Mesendoderm (in vitro differentiated cells): ENCODE measurements at regions not wholly inside any gene's neighbourhood (a gene's known extent, or its start where the extent isn't known, plus 50 kb on each side); places are given as distances from the start of the nearest gene placed in this dataset.
A peak's percentile ranks its signal among the peaks of the same experiment; 100 is the strongest.

Source experiments
- DNase-seq: peaks from one replicate; pipeline ENCODE4 v3.0.0; 2013
- H2AK5ac ChIP-seq: 2 replicates; pipeline ENCODE4 v1.6.1; 2013; ENCODE audit warnings: low read length, inconsistent platforms
- H2BK120ac ChIP-seq: 2 replicates; pipeline ENCODE4 v1.6.1; 2013; ENCODE audit warnings: low read depth, mild to moderate bottlenecking, low read length, moderate library complexity, mixed read lengths
- H2BK15ac ChIP-seq: replicated peaks from 2 replicates; pipeline ENCODE4 v1.6.1; 2013; ENCODE audit warnings: low read depth, mild to moderate bottlenecking, moderate library complexity
- H2BK5ac ChIP-seq: 2 replicates; pipeline ENCODE4 v1.6.1; 2013; ENCODE audit warnings: low read length, inconsistent platforms
- H3K18ac ChIP-seq: 2 replicates; pipeline ENCODE4 v1.6.1; 2013; ENCODE audit warnings: mild to moderate bottlenecking, low read length, mixed read lengths
- H3K23ac ChIP-seq: one replicate; pipeline ENCODE4 v1.6.1; 2013; ENCODE audit warnings: low read length
- H3K27ac ChIP-seq: 2 replicates; pipeline ENCODE4 v1.5.1; 2013; ENCODE audit warnings: low read depth, mild to moderate bottlenecking, inconsistent platforms, low read length, moderate library complexity
- H3K27me3 ChIP-seq: 2 replicates; pipeline ENCODE4 v1.6.1; 2013; ENCODE audit warnings: low read length, control low read depth, mild to moderate bottlenecking, inconsistent platforms; ENCODE audit not compliant: insufficient read depth, poor library complexity
- H3K36me3 ChIP-seq: 2 replicates; pipeline ENCODE4 v1.6.1; 2013; ENCODE audit warnings: low read length, inconsistent platforms; ENCODE audit not compliant: control insufficient read depth, insufficient read depth
- H3K4ac ChIP-seq: one replicate; pipeline ENCODE4 v1.6.1; 2013; ENCODE audit warnings: low read depth, mild to moderate bottlenecking, low read length, moderate library complexity
- H3K4me1 ChIP-seq: 2 replicates; pipeline ENCODE4 v1.6.1; 2013; ENCODE audit warnings: low read depth, low read length, inconsistent platforms; ENCODE audit not compliant: control insufficient read depth
- H3K4me2 ChIP-seq: 2 replicates; pipeline ENCODE4 v1.6.1; 2013; ENCODE audit warnings: low read length
- H3K4me3 ChIP-seq: 2 replicates; pipeline ENCODE4 v1.5.1; 2013; ENCODE audit warnings: mild to moderate bottlenecking, low read length
- H3K56ac ChIP-seq: one replicate; pipeline ENCODE4 v1.6.1; 2013; ENCODE audit warnings: low read length
- H3K79me1 ChIP-seq: 2 replicates; pipeline ENCODE4 v1.6.1; 2013; ENCODE audit warnings: low read length, inconsistent platforms
- H3K79me2 ChIP-seq: 2 replicates; pipeline ENCODE4 v1.6.1; 2013; ENCODE audit warnings: mild to moderate bottlenecking, low read length; ENCODE audit not compliant: control insufficient read depth, insufficient read depth
- H3K9ac ChIP-seq: 2 replicates; pipeline ENCODE4 v1.6.1; 2013; ENCODE audit warnings: low read length, inconsistent platforms
- H4K5ac ChIP-seq: one replicate; pipeline ENCODE4 v1.6.1; 2013; ENCODE audit warnings: low read length
- H4K8ac ChIP-seq: one replicate; pipeline ENCODE4 v1.6.1; 2013; ENCODE audit warnings: low read depth, mild to moderate bottlenecking, control low read depth, low read length, moderate library complexity
- WGBS: extraction: QIAGEN DNeasy Blood & Tissue Kit; methylation state at CpG from one replicate; pipeline ENCODE4 v1.1.7; 2013; ENCODE audit warnings: low lambda C conversion rate, missing lambda C conversion rate; ENCODE audit not compliant: insufficient coverage; ENCODE audit errors: extremely low coverage; 5-methylcytosine and 5-hydroxymethylcytosine counted together

DNA sequence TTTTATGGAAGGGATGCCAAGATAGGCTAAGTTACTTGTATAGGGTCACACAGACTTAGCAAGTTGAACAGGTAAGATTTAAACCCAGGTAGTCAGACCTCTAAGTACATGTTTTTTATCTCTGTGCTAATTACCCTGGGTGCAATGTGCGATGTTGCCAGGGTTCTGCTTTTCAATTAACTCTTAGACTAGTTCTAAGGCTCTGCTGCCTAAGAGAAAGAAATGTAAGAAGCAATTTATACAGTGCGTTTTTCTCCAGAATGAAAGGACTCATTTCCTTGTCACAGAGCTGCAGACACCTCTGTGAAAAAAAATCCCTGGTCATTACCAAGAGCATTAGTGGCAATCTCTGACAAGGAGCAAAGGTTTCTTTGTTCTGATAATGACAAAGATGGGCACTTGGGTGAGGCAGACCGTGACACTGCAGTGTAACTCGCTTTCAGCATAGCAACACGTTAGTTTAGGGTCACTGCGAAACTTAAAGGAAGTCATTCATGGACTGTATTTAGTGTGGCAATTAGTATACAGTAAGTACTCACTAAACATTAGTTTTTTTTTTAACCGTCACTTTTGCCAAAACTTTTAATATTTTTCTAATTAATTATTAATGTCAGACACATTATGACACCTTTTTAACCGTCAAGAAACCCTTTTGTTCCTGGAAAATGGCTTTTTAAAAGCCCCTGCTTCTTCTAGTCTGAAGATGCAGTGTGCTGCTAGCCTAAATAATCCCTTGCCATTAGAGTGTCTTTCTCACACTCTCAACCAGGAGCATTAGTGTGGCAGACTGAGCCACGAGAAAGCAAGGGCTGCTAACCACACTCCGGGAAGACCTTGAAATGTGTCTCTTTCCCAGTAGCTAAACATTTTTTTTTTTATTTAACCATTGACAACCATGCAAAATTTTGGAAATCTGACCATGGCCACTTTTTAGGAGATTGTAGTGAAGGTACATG lies 520.0 kb upstream of the C9orf72 start:
- peak overlapping the region; percentile 28 for H3K18ac ChIP-seq
- no peak overlapping the region for H2AK5ac ChIP-seq
- H3K56ac ChIP-seq, result no peak overlapping the region
- H3K27ac ChIP-seq, result no peak overlapping the region
- H3K79me1 ChIP-seq, result no peaks in the 10 kb centered on the region
- no peak overlapping the region for H3K4ac ChIP-seq
- H3K36me3 ChIP-seq, result no peaks in the 10 kb centered on the region
- H3K23ac ChIP-seq, result no peak overlapping the region
- H2BK5ac ChIP-seq, result no peak overlapping the region
- H4K8ac ChIP-seq, result no peak overlapping the region
- no peaks in the 10 kb centered on the region for H3K79me2 ChIP-seq
- 100% methylated on average over 1 of the region's 10 CpGs for WGBS
- H3K4me2 ChIP-seq, result no peak overlapping the region
- H3K9ac ChIP-seq, result no peak overlapping the region
- no peak overlapping the region for H3K4me3 ChIP-seq
- H3K27me3 ChIP-seq, result no peaks in the 10 kb centered on the region
- H3K4me1 ChIP-seq, result no peaks in the 10 kb centered on the region
- peak; percentile 6 for DNase-seq
- no peak overlapping the region for H2BK120ac ChIP-seq
- no peak overlapping the region for H2BK15ac ChIP-seq
- no peak overlapping the region for H4K5ac ChIP-seq

DNA sequence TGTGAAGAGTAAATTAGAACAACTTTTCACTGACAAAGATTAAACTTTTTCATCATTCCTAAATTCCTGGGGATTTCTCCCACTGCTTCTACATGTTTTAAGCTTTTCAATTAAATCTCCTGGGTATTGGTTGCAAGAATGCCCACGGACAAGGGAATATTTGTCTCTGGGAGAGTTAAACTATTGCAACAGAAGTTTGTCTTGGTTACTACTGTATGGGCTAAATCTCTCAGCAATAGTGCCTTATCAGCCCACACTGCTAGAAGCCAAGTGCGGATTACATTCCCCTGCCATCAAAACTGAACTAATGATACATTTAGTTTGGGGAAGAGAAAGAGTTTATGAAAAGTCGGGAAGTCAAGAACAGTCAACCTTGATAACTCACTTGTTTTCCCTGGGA lies 528.2 kb upstream of the C9orf72 start:
- H2BK15ac ChIP-seq, result no peak overlapping the region
- H3K4me3 ChIP-seq, result no peak overlapping the region
- H3K4me2 ChIP-seq, result no peak overlapping the region
- WGBS, result no CpG with 5 or more reads among the region's 3 CpGs
- H3K79me2 ChIP-seq, result no peaks in the 10 kb centered on the region
- no peaks in the 10 kb centered on the region for H3K4me1 ChIP-seq
- no peak overlapping the region for H3K4ac ChIP-seq
- H3K56ac ChIP-seq, result no peak overlapping the region
- H2BK120ac ChIP-seq, result no peak overlapping the region
- H4K8ac ChIP-seq, result no peak overlapping the region
- no peaks in the 10 kb centered on the region for H3K79me1 ChIP-seq
- H3K23ac ChIP-seq, result no peak overlapping the region
- H2AK5ac ChIP-seq, result no peak overlapping the region
- DNase-seq, result no peak
- no peak overlapping the region for H3K9ac ChIP-seq
- H3K18ac ChIP-seq, result no peak overlapping the region
- H3K36me3 ChIP-seq, result no peaks in the 10 kb centered on the region
- no peak overlapping the region for H3K27ac ChIP-seq
- H4K5ac ChIP-seq, result no peak overlapping the region
- no peaks in the 10 kb centered on the region for H3K27me3 ChIP-seq
- no peak overlapping the region for H2BK5ac ChIP-seq

DNA sequence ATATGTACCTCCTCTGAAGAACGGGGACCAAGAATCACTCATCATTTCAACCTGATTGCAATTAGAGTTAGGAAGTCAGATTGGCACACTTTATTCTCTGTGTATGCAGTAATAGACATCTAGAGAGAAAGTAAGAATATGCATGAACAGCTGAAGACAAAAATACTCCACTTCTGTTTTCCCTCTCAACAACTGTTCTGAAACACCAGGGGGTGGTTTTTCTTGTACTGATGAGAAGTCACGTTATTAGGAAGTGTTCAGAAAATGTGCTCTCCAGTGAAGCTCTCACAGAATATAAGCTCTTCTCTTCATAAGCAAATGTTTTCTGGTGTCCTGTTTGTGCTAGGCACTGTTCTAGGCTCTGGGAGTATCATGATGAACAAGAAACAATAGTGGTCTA lies 531.7 kb upstream of the C9orf72 start:
- Histone ChIP-seq H3K27ac (no peak overlapping the region), H3K4ac (no peak overlapping the region), H4K5ac (no peak overlapping the region), H3K56ac (no peak overlapping the region), H3K36me3 (no peaks in the 10 kb centered on the region), H3K18ac (no peak overlapping the region), H4K8ac (no peak overlapping the region), H2BK15ac (no peak overlapping the region), H2BK120ac (no peak overlapping the region), H3K79me2 (no peaks in the 10 kb centered on the region), H3K4me1 (no peaks in the 10 kb centered on the region), H3K4me3 (no peak overlapping the region), H2BK5ac (no peak overlapping the region), H3K23ac (no peak overlapping the region), H2AK5ac (no peak overlapping the region), H3K4me2 (no peak overlapping the region), H3K9ac (no peak overlapping the region), H3K79me1 (no peaks in the 10 kb centered on the region), H3K27me3 (no peaks in the 10 kb centered on the region)
- DNase-seq, result no peak
- WGBS, result no CpG with 5 or more reads among the region's 2 CpGs

DNA sequence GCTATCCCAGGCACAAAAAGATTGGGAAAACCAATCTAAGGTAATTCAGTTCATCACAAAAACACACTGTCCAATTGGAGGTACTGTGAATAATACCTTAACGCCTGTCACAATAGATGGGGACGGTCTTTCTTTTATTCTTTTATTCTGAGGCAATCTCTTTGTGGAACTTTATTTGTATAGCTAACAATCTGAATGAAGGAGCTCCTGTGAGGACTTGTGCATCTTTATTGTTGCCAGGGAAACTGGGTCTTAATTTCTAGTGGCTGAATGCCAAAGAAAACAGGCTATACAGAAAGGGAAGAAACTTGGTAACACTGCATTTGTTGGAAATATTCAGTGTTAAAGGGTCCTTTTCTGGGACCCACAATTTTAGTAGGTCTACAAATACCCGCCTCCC lies 546.9 kb upstream of the C9orf72 start:
- Histone ChIP-seq H2BK120ac (no peak overlapping the region), H3K18ac (no peak overlapping the region), H4K8ac (no peak overlapping the region), H2BK15ac (no peak overlapping the region), H3K4me3 (no peak overlapping the region), H3K27me3 (no peaks in the 10 kb centered on the region), H3K79me1 (no peaks in the 10 kb centered on the region), H2BK5ac (no peak overlapping the region), H3K56ac (no peak overlapping the region), H3K4me2 (no peak overlapping the region), H3K36me3 (no peaks in the 10 kb centered on the region), H3K27ac (no peak overlapping the region), H2AK5ac (no peak overlapping the region), H3K9ac (no peak overlapping the region), H3K23ac (no peak overlapping the region), H4K5ac (no peak overlapping the region), H3K4me1 (no peaks in the 10 kb centered on the region), H3K79me2 (no peaks in the 10 kb centered on the region), H3K4ac (no peak overlapping the region)
- WGBS, result no CpG with 5 or more reads among the region's 3 CpGs
- no peak for DNase-seq

DNA sequence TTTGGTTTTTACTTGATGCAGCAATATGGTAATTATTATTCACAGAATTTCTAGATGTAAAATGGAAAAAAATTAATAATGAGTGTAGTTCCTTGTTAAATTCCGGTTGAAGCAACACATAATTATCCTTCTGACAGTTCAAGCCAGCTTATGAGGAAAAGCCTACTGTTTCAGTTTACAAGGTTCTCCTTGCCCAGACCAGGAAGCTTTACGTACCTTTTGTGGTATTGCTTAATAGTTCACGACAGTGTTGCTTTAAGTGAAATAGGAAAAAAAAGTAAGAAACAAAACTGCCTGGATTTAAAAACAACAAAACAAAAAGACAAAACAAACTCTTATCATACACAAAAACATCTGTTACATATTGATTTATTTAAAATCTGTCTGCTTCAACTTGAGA lies 547.3 kb upstream of the C9orf72 start:
- no peak for DNase-seq
- Histone ChIP-seq H3K27ac (no peak overlapping the region), H3K79me2 (no peaks in the 10 kb centered on the region)

DNA sequence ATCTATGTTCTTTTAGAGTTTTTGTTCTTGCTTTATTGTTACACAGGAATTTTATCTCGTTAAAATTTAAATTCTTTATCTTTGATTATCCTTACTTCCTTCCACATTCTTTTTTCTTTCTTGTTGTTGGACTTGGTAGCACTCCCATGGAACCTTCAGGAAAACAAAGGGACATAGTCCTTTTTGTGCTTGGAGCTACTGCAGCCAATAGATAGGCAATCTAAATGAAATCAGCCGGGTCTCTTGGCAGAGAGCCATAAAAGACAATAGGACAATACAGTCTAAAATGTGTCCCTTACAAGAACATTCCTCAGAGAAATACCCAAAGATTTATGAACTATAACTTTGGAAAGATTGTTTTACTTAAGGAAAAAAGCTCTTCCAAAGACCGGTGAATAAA lies 548.1 kb upstream of the C9orf72 start:
- Histone ChIP-seq H2AK5ac (no peak overlapping the region), H3K56ac (no peak overlapping the region), H3K27me3 (no peaks in the 10 kb centered on the region), H3K79me1 (no peaks in the 10 kb centered on the region), H2BK15ac (no peak overlapping the region), H2BK5ac (no peak overlapping the region), H4K8ac (no peak overlapping the region), H2BK120ac (no peak overlapping the region), H3K4me3 (no peak overlapping the region), H4K5ac (no peak overlapping the region), H3K4ac (no peak overlapping the region), H3K18ac (no peak overlapping the region), H3K23ac (no peak overlapping the region), H3K4me2 (no peak overlapping the region), H3K36me3 (no peaks in the 10 kb centered on the region), H3K4me1 (no peaks in the 10 kb centered on the region), H3K27ac (no peak overlapping the region), H3K79me2 (no peaks in the 10 kb centered on the region), H3K9ac (no peak overlapping the region)
- peak; percentile 2 for DNase-seq
- no CpG with 5 or more reads among the region's 3 CpGs for WGBS

More for the DNA sequence above, 547.3 kb upstream of the C9orf72 start:
- Histone ChIP-seq H3K23ac (no peak overlapping the region), H4K8ac (no peak overlapping the region), H2BK15ac (no peak overlapping the region), H3K79me1 (no peaks in the 10 kb centered on the region), H2AK5ac (no peak overlapping the region), H2BK120ac (no peak overlapping the region), H3K4me3 (no peak overlapping the region), H3K36me3 (no peaks in the 10 kb centered on the region), H3K4me1 (no peaks in the 10 kb centered on the region), H4K5ac (no peak overlapping the region), H3K27me3 (no peaks in the 10 kb centered on the region), H2BK5ac (no peak overlapping the region), H3K56ac (no peak overlapping the region), H3K18ac (no peak overlapping the region), H3K9ac (no peak overlapping the region), H3K4me2 (no peak overlapping the region), H3K4ac (no peak overlapping the region)
- WGBS, result no CpG with 5 or more reads among the region's 3 CpGs
